ENCODE measurements at regions not wholly inside any gene's neighbourhood (a gene's known extent, or its start where the extent isn't known, plus 50 kb on each side); places are given as distances from the start of the nearest gene placed in this dataset.

GRCh38 chr6:166769648-166770047 lies 142.6 kb upstream of the RPS6KA2 start:
- WGBS, 3 donors = 88 to 93% (median 90%) methylated on average over 7 of the region's 7 CpGs
- intact Hi-C loops (cut with DNase I) = loop anchor here (5.0 to 10.0 kb wide), 4 partner anchors 215 to 525 kb away; partner anchors contain the start of gene UNC93A (in 2 of the 2)

GRCh38 chr6:166768761-166769160 lies 141.7 kb upstream of the RPS6KA2 start:
- no peaks in the 10 kb centered on the region for H3K4me1 ChIP-seq
- no peaks in the 10 kb centered on the region for H3K9me3 ChIP-seq
- no peaks in the 10 kb centered on the region for H3K36me3 ChIP-seq (ENCODE audit: insufficient read depth in 1 of 2, low read depth in 1 of 2)
- no peak overlapping the region for H3K27ac ChIP-seq
- no peak for TF ChIP-seq CTCF (IDR thresholded peaks at IDR 0.05)
- ATAC-seq = no peak
- DNase-seq = no peak
- H3K4me3 ChIP-seq = no peak overlapping the region
- intact Hi-C loops (cut with DNase I) = no loop called here
- 79 to 87% (median 79%) methylated on average over 8 of the region's 8 CpGs for WGBS, 3 donors
- peaks cover 0 to 11% (median 1%) of the 10 kb centered on the region in 3 donors for H3K27me3 ChIP-seq (ENCODE audit: insufficient read depth in 3 of 3, low read length in 2 of 3)

More at GRCh38 chr6:166769648-166770047, 142.6 kb upstream of the RPS6KA2 start:
- Histone ChIP-seq H3K36me3 (ENCODE audit: insufficient read depth in 1 of 2, low read depth in 1 of 2) (no peaks in the 10 kb centered on the region), H3K9me3 (no peaks in the 10 kb centered on the region), H3K27me3 (ENCODE audit: insufficient read depth in 3 of 3, low read length in 2 of 3) (peaks cover 0 to 11% (median 1%) of the 10 kb centered on the region in 3 donors), H3K27ac (no peak overlapping the region), H3K4me3 (no peak overlapping the region), H3K4me1 (no peaks in the 10 kb centered on the region)
- no peak for TF ChIP-seq CTCF (IDR thresholded peaks at IDR 0.05)
- DNase-seq = no peak
- no peak for ATAC-seq

GRCh38 chr6:166767230-166767629 lies 140.2 kb upstream of the RPS6KA2 start:
- WGBS, 3 donors = 84 to 89% (median 85%) methylated on average over 16 of the region's 16 CpGs
- H3K27me3 ChIP-seq (ENCODE audit: insufficient read depth in 3 of 3, low read length in 2 of 3) = peaks cover 0 to 5% (median 1%) of the 10 kb centered on the region in 3 donors
- ATAC-seq (no peak), DNase-seq (no peak)
- no peaks in the 10 kb centered on the region for H3K4me1 ChIP-seq
- H3K4me3 ChIP-seq = no peak overlapping the region
- intact Hi-C loops (cut with DNase I) = no loop called here
- no peaks in the 10 kb centered on the region for H3K36me3 ChIP-seq (ENCODE audit: insufficient read depth in 1 of 2, low read depth in 1 of 2)
- H3K27ac ChIP-seq = no peak overlapping the region
- no peak for TF ChIP-seq CTCF (IDR thresholded peaks at IDR 0.05)
- no peaks in the 10 kb centered on the region for H3K9me3 ChIP-seq

- Histone ChIP-seq H3K27me3 (ENCODE audit: insufficient read depth in 3 of 3, low read length in 2 of 3) (peaks cover 0 to 5% (median 1%) of the 10 kb centered on the region in 3 donors), H3K27ac (no peak overlapping the region), H3K4me3 (no peak overlapping the region), H3K9me3 (no peaks in the 10 kb centered on the region), H3K4me1 (no peaks in the 10 kb centered on the region), H3K36me3 (ENCODE audit: insufficient read depth in 1 of 2, low read depth in 1 of 2) (no peaks in the 10 kb centered on the region)
- WGBS, 3 donors = 74 to 85% (median 75%) methylated on average over 10 of the region's 10 CpGs
- no peak for TF ChIP-seq CTCF (IDR thresholded peaks at IDR 0.05)
- ATAC-seq (no peak), DNase-seq (no peak)
- intact Hi-C loops (cut with DNase I) = no loop called here
Measured at GRCh38 chr6:166766769-166767168, 139.7 kb upstream of the RPS6KA2 start.

GRCh38 chr6:166765234-166765541 lies 138.1 kb upstream of the RPS6KA2 start:
- H3K36me3 ChIP-seq (ENCODE audit: insufficient read depth in 1 of 2, low read depth in 1 of 2) = no peaks in the 10 kb centered on the region
- no peak overlapping the region for H3K4me3 ChIP-seq
- no peaks in the 10 kb centered on the region for H3K9me3 ChIP-seq
- ATAC-seq = no peak
- DNase-seq = no peak
- no peak for TF ChIP-seq CTCF (IDR thresholded peaks at IDR 0.05)
- intact Hi-C loops (cut with DNase I) = no loop called here
- H3K27ac ChIP-seq = no peak overlapping the region
- WGBS, 3 donors = 93 to 95% (median 94%) methylated on average over 14 of the region's 14 CpGs
- H3K4me1 ChIP-seq = no peaks in the 10 kb centered on the region
- peaks cover 0 to 1% (median 0%) of the 10 kb centered on the region in 3 donors for H3K27me3 ChIP-seq (ENCODE audit: insufficient read depth in 3 of 3, low read length in 2 of 3)

Measured in psoas muscle (tissue), 7 donors.